MCF 10A (cell line): ENCODE measurements at regions not wholly inside any gene's neighbourhood (a gene's known extent, or its start where the extent isn't known, plus 50 kb on each side); places are given as distances from the start of the nearest gene placed in this dataset.

ENCODE experiments used
- BruUV-seq: library from RNA; stranded (reverse); fragments of 400-500 nt; replicated peaks from 2 replicates; lab custom pipeline; 2021; lab: Mats Ljungman, UMichigan
- CTCF ChIA-PET: fragments of 300-600 bp; sonication (Branson Sonifier 250); formaldehyde crosslinking; extraction: SDS; loops from one replicate; lab custom pipeline; 2021; ENCODE audit warnings: antibody characterized with exemption, inconsistent platforms; lab: Yijun Ruan, JAX
- POLR2A ChIA-PET: fragments of 300-600, 350-650 bp; sonication (Branson Sonifier 250); formaldehyde crosslinking; extraction: SDS; loops from one replicate; lab custom pipeline; 2020; ENCODE audit warnings: antibody characterized with exemption, inconsistent platforms; lab: Yijun Ruan, JAX
- DNase-seq: peaks from one replicate; pipeline ENCODE4 v3.0.0-alpha.2; 2018; ENCODE audit not compliant: unreplicated experiment
- H3K27ac Mint-ChIP-seq: one replicate; pipeline ENCODE4 v1.8.0; 2022; ENCODE audit warnings: mild to moderate bottlenecking, low read depth, mixed read lengths; ENCODE audit not compliant: unreplicated experiment
- H3K27me3 Mint-ChIP-seq: one replicate; pipeline ENCODE4 v1.8.0; 2022; ENCODE audit warnings: mixed read lengths; ENCODE audit not compliant: insufficient read depth, unreplicated experiment
- H3K36me3 Mint-ChIP-seq: one replicate; pipeline ENCODE4 v1.8.0; 2022; ENCODE audit warnings: mild to moderate bottlenecking, moderate library complexity, mixed read lengths; ENCODE audit not compliant: insufficient read depth, unreplicated experiment
- H3K4me1 Mint-ChIP-seq: one replicate; pipeline ENCODE4 v1.8.0; 2022; ENCODE audit warnings: mixed read lengths; ENCODE audit not compliant: insufficient read depth, unreplicated experiment
- H3K4me3 Mint-ChIP-seq: one replicate; pipeline ENCODE4 v1.8.0; 2022; ENCODE audit warnings: mild to moderate bottlenecking, moderate library complexity, mixed read lengths; ENCODE audit not compliant: unreplicated experiment
- H3K9me3 Mint-ChIP-seq: one replicate; pipeline ENCODE4 v1.8.0; 2022; ENCODE audit warnings: mixed read lengths; ENCODE audit not compliant: unreplicated experiment
- intact Hi-C: fragments of 100-400 bp; cut with micrococcal nuclease; formaldehyde crosslinking; loops from 2 replicates; pipeline ENCODE4 v1.14.1; 2022
- TF ChIP-seq, protein P1 (sequence below): fragments of 200-600 bp; IDR thresholded peaks from one replicate; pipeline ENCODE4 v1.8.0; 2022; ENCODE audit warnings: antibody characterized with exemption, mild to moderate bottlenecking; ENCODE audit not compliant: unreplicated experiment

DNA sequence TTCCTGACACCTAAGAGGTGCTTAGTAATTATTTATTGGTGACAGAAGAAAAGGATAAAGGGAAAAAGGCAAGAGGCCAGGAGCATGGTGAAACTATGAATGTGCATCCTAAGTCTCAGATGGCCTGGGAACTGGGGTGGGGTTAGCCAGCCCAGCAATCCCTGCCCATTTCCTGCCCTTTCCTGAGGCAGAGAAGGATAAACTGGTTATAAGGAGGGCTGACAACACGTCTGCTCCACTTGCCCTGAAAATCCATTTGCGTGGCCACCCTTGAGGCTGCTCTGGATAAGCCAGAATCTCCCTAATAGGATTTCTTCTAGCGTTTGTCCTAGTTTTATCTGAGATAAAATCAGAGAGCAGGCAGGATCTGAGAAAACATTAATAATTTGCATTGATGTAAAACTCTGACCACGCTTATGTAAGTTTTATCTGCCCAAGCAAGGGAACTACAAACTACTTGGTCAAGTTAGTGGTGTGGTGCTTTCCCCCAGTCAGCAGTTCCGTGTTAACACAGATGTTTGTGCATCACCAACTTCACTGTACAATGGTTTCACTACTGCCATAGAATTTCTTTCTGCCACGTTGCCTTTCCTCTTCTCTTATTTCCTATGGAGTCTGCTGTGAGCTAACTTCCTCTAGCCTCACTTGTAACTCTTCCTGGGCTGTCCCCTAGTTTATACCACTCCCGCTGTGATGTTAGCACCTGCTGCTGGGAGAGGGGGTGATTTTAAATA, 392.7 kb downstream of the RPS29 start:
- Mint-ChIP-seq H3K4me1 (no peaks in the 10 kb centered on the region), H3K36me3 (peaks cover 4% of the 10 kb centered on the region), H3K9me3 (no peaks in the 10 kb centered on the region), H3K27ac (no peak overlapping the region), H3K4me3 (no peak overlapping the region), H3K27me3 (no peaks in the 10 kb centered on the region)
- CTCF ChIA-PET, result no interaction called here
- POLR2A ChIA-PET, result no interaction called here
- BruUV-seq, result no TSS peak
- intact Hi-C loops, result no loop called here
- TF ChIP-seq, protein P1, sequence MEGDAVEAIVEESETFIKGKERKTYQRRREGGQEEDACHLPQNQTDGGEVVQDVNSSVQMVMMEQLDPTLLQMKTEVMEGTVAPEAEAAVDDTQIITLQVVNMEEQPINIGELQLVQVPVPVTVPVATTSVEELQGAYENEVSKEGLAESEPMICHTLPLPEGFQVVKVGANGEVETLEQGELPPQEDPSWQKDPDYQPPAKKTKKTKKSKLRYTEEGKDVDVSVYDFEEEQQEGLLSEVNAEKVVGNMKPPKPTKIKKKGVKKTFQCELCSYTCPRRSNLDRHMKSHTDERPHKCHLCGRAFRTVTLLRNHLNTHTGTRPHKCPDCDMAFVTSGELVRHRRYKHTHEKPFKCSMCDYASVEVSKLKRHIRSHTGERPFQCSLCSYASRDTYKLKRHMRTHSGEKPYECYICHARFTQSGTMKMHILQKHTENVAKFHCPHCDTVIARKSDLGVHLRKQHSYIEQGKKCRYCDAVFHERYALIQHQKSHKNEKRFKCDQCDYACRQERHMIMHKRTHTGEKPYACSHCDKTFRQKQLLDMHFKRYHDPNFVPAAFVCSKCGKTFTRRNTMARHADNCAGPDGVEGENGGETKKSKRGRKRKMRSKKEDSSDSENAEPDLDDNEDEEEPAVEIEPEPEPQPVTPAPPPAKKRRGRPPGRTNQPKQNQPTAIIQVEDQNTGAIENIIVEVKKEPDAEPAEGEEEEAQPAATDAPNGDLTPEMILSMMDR, result no peak
- no peak for DNase-seq

DNA sequence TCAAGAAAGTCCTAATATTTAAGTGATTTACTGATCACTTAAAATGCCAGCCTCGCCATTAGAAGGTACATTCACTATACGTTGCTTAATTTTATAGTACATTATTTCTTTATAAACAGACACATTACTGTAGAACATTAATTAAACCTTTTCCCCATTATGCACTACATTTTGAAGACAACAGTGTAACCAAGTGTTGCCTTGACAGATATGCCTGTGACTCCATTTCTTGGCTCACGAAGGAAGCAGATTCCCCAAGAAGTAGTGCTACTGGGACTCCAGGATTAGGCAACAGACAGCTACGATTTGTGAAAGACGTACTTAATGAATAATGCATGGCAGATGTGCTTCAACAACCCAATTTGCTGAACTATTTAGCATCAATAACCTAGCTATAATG, 394.8 kb downstream of the RPS29 start:
- ChIA-PET CTCF (no interaction called here), POLR2A (no interaction called here)
- BruUV-seq, result no TSS peak
- Mint-ChIP-seq H3K4me1 (no peaks in the 10 kb centered on the region), H3K4me3 (no peak overlapping the region), H3K36me3 (peaks cover 4% of the 10 kb centered on the region), H3K27me3 (no peaks in the 10 kb centered on the region), H3K9me3 (no peaks in the 10 kb centered on the region), H3K27ac (no peak overlapping the region)
- TF ChIP-seq, protein P1, result no peak
- intact Hi-C loops, result no loop called here
- DNase-seq, result no peak

DNA sequence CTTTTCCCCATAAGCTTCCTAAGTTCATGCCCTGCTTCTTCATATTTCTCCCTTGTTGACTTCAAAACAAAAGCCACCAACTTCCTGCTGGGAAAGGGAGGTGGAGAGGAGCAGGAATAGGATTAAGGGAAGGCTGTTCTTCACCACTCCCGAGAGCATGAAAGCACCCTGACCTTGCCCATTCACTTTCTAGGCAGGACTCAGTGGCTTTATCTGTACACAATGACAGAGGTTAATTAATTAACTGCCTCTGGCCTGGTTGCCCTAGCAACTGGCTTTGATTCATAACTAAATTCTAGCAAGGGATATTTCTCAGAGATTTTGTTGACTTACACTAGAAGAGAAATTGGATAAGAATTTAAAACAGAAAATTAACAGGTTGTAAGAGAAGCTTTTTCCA, 396.8 kb downstream of the RPS29 start:
- intact Hi-C loops, result no loop called here
- ChIA-PET CTCF (interaction anchor here (0.6 kb wide), 2 partner anchors 15 to 219 kb away, joined by 3 read pairs; no protein-coding TSS in a partner anchor), POLR2A (no interaction called here)
- H3K9me3 Mint-ChIP-seq, result no peaks in the 10 kb centered on the region
- no peaks in the 10 kb centered on the region for H3K4me1 Mint-ChIP-seq
- BruUV-seq, result no TSS peak
- H3K27ac Mint-ChIP-seq, result no peak overlapping the region
- no peaks in the 10 kb centered on the region for H3K27me3 Mint-ChIP-seq
- H3K36me3 Mint-ChIP-seq, result peaks cover 4% of the 10 kb centered on the region
- no peak overlapping the region for H3K4me3 Mint-ChIP-seq
- TF ChIP-seq, protein P1, result no peak
- no peak for DNase-seq

DNA sequence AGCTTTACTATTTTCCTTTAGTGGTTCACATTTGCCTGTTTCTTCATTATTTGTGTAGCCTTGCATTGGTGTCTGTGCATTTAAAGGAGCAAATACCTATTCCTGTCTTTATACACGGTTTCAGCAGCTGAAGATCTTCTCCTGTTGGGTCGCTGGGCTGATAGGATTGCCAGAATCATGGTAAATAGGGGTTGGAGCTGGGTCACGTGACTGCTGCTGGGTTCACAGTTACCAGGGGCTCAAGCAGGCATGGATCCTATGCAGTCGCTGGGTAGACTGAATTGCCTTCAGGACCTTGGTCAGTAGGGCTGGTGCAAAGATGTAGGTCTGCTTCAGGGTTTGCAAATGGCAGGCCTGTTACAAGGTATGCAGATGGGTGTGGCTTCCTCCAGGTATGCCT, 398.4 kb downstream of the RPS29 start:
- H3K27me3 Mint-ChIP-seq, result no peaks in the 10 kb centered on the region
- CTCF ChIA-PET, result interaction anchor here (1.4 kb wide), 1 partner anchor 15 kb away, joined by 3 read pairs; no protein-coding TSS in a partner anchor
- no peak overlapping the region for H3K27ac Mint-ChIP-seq
- no peaks in the 10 kb centered on the region for H3K4me1 Mint-ChIP-seq
- TF ChIP-seq, protein P1, result no peak
- intact Hi-C loops, result no loop called here
- H3K36me3 Mint-ChIP-seq, result no peaks in the 10 kb centered on the region
- POLR2A ChIA-PET, result interaction anchor here (0.6 kb wide), 1 partner anchor 23 kb away, joined by 3 read pairs; no protein-coding TSS in a partner anchor
- no peak overlapping the region for H3K4me3 Mint-ChIP-seq
- no peak for DNase-seq
- no peaks in the 10 kb centered on the region for H3K9me3 Mint-ChIP-seq
- no TSS peak for BruUV-seq
